HFFc6 (cell line): ENCODE measurements at regions not wholly inside any gene's neighbourhood (a gene's known extent, or its start where the extent isn't known, plus 50 kb on each side); places are given as distances from the start of the nearest gene placed in this dataset.

Experiments used
- DNase-seq: peaks from one replicate; pipeline ENCODE4 v3.0.0-alpha.2; 2018
- H3K27ac Mint-ChIP-seq: 2 replicates; pipeline ENCODE4 v1.8.0; 2020; ENCODE audit warnings: mild to moderate bottlenecking, mixed read lengths
- H3K27me3 Mint-ChIP-seq: 2 replicates; pipeline ENCODE4 v1.8.0; 2021; ENCODE audit warnings: mild to moderate bottlenecking, moderate library complexity, mixed read lengths; ENCODE audit not compliant: insufficient read depth
- H3K36me3 Mint-ChIP-seq: 2 replicates; pipeline ENCODE4 v1.8.0; 2021; ENCODE audit warnings: low read depth, mixed read lengths
- H3K4me1 Mint-ChIP-seq: 2 replicates; pipeline ENCODE4 v1.8.0; 2020; ENCODE audit warnings: low read depth, mixed read lengths
- H3K4me3 Mint-ChIP-seq: 2 replicates; pipeline ENCODE4 v1.8.0; 2020; ENCODE audit warnings: mild to moderate bottlenecking, moderate library complexity, mixed read lengths
- H3K9me3 Mint-ChIP-seq: 2 replicates; pipeline ENCODE4 v1.8.0; 2020; ENCODE audit warnings: mild to moderate bottlenecking, mixed read lengths
- CTCF ChIP-seq: fragments of 200-600 bp; sonication (generic); IDR thresholded peaks from 2 replicates; pipeline ENCODE4 v1.5.0; 2021; ENCODE audit warnings: antibody characterized with exemption, mild to moderate bottlenecking

DNA sequence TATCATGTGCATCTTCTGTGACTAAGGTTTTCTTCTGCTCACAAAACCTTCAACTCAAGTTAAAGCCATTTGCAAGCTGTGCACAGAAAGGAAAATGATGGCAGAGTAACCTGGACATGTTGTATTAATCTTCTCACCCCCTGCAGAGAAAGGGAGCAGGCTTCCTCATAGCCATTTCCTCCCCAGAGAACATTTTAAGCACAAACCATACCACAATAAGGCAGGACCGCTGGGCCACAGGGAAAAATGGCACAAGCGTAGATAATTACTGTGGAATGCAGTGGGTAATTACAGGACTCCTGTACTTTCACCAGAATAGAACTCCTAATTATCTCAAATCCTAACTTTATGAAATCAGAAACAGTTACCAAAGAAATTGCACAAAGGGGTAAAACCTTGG is 215.7 kb downstream of the KIF21A start:
- H3K4me3 Mint-ChIP-seq: no peak overlapping the region
- H3K4me1 Mint-ChIP-seq: no peaks in the 10 kb centered on the region
- H3K36me3 Mint-ChIP-seq: no peaks in the 10 kb centered on the region
- H3K27ac Mint-ChIP-seq: no peak overlapping the region
- peaks cover 2% of the 10 kb centered on the region for H3K27me3 Mint-ChIP-seq
- no peak for DNase-seq
- H3K9me3 Mint-ChIP-seq: peaks cover 52% of the 10 kb centered on the region
- no peak for TF ChIP-seq CTCF

DNA sequence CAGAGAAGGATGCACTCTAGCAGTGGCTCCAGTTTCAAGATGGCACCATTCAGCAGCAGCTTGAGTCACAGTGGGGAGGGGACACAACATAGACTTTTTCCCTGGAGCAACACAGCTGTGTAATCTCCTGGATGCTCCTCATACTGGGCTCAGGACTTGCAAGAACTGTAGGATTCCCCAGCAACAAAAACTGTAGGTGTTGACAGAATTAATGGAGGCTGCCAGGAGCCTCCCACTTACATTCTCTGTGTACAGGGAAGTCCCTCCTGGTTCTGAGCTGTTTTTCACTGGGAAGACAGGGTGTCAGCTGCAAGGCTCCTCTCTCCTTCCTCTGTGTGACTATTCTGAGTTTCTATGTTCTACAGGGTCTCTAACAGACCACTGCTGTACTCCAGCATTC is 217.9 kb downstream of the KIF21A start:
- no peak overlapping the region for H3K4me3 Mint-ChIP-seq
- peaks cover 48% of the 10 kb centered on the region for H3K9me3 Mint-ChIP-seq
- no peaks in the 10 kb centered on the region for H3K36me3 Mint-ChIP-seq
- H3K4me1 Mint-ChIP-seq: no peaks in the 10 kb centered on the region
- H3K27me3 Mint-ChIP-seq: peaks cover 2% of the 10 kb centered on the region
- no peak overlapping the region for H3K27ac Mint-ChIP-seq
- TF ChIP-seq CTCF: no peak
- no peak for DNase-seq

- DNase-seq: no peak
- H3K36me3 Mint-ChIP-seq: no peaks in the 10 kb centered on the region
- no peak overlapping the region for H3K27ac Mint-ChIP-seq
- no peak for TF ChIP-seq CTCF
- H3K4me3 Mint-ChIP-seq: no peak overlapping the region
- no peaks in the 10 kb centered on the region for H3K4me1 Mint-ChIP-seq
- peaks cover 49% of the 10 kb centered on the region for H3K9me3 Mint-ChIP-seq
- H3K27me3 Mint-ChIP-seq: no peaks in the 10 kb centered on the region; the same call in 1 of the 2 replicates
Observed at GRCh38 chr12:39205969-39206368, 237.0 kb downstream of the KIF21A start.

- Mint-ChIP-seq H3K4me3 (no peak overlapping the region), H3K4me1 (no peaks in the 10 kb centered on the region), H3K27ac (no peak overlapping the region), H3K9me3 (peaks cover 42% of the 10 kb centered on the region), H3K36me3 (no peaks in the 10 kb centered on the region), H3K27me3 (no peaks in the 10 kb centered on the region)
- DNase-seq: no peak
- TF ChIP-seq CTCF: no peak
Observed at GRCh38 chr12:39199351-39199750, 243.6 kb downstream of the KIF21A start.

DNA sequence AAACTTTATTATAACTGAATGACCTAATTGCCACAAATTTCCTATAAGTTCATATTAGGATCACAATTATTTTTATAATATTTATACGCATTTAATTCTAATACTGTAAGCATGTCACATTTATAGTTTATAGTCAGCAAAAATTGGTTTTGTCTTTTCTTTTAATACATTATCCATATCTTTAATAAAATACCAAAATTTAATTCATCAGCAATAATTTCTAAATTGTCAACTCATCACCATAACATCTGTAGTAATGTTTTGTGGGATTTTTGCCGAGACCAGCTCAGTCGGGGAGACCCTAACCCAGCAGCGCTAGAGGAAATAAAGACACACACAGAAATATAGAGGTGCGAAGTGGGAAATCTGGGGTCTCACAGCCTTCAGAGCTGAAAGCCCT is 254.2 kb downstream of the KIF21A start:
- Mint-ChIP-seq H3K36me3 (no peaks in the 10 kb centered on the region), H3K27ac (no peak overlapping the region), H3K4me3 (no peak overlapping the region), H3K9me3 (peaks cover 17% of the 10 kb centered on the region), H3K27me3 (no peaks in the 10 kb centered on the region; the same call in 1 of the 2 replicates), H3K4me1 (no peaks in the 10 kb centered on the region)
- no peak for TF ChIP-seq CTCF
- no peak for DNase-seq

DNA sequence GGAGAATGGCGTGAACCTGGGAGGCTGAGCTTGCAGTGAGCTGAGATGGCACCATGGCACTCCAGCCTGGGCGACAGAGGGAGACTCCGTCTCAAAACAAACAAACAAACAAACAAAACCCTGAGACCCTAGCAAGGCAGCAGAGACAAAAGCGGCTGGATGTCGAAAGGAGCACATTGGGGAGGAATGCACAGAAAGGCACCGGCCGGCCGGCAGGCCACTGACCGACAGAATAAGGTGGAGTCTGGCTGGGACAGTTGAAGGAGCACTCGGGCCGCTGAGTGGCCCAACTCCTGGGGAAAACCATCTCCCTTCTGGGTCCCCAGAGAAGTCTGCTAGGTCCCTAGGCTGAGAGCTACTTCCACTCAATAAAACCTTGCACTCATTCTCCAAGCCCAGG is 256.2 kb downstream of the KIF21A start:
- Mint-ChIP-seq H3K9me3 (peaks cover 22% of the 10 kb centered on the region), H3K4me3 (no peak overlapping the region), H3K4me1 (no peaks in the 10 kb centered on the region), H3K27me3 (no peaks in the 10 kb centered on the region; the same call in 1 of the 2 replicates), H3K27ac (no peak overlapping the region), H3K36me3 (no peaks in the 10 kb centered on the region)
- TF ChIP-seq CTCF: no peak
- DNase-seq: no peak
